ENCODE measurements at regions not wholly inside any gene's neighbourhood (a gene's known extent, or its start where the extent isn't known, plus 50 kb on each side); places are given as distances from the start of the nearest gene placed in this dataset.

DNA sequence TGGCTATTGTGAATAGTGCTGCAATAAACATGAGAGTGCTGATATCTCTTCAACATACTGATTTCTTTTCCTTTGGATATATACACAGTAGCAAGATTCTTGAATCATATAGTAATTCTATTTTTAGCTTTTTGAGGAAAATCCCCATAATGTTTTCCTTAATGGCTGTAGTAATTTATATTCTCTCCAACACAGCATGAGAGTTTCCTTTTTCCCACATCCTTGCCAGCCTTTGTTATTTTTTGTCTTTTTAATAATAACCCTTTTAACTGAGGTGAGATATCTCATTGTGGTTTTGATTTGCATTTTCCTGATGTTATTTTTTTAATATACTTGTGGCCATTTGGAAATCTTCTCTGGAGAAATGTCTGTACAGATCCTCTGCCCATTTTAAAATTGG is 132.6 kb downstream of the PRL start:
- TF ChIP-seq, protein P1, sequence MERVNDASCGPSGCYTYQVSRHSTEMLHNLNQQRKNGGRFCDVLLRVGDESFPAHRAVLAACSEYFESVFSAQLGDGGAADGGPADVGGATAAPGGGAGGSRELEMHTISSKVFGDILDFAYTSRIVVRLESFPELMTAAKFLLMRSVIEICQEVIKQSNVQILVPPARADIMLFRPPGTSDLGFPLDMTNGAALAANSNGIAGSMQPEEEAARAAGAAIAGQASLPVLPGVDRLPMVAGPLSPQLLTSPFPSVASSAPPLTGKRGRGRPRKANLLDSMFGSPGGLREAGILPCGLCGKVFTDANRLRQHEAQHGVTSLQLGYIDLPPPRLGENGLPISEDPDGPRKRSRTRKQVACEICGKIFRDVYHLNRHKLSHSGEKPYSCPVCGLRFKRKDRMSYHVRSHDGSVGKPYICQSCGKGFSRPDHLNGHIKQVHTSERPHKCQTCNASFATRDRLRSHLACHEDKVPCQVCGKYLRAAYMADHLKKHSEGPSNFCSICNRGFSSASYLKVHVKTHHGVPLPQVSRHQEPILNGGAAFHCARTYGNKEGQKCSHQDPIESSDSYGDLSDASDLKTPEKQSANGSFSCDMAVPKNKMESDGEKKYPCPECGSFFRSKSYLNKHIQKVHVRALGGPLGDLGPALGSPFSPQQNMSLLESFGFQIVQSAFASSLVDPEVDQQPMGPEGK (CRISPR knock-in tag; IDR thresholded peaks at IDR 0.05; ENCODE audit: borderline replicate concordance), result no peak
- no peak for TF ChIP-seq BACH2 (CRISPR knock-in tag; IDR thresholded peaks at IDR 0.05; ENCODE audit: borderline replicate concordance)
- TF ChIP-seq ZFP30 (CRISPR knock-in tag; IDR thresholded peaks at IDR 0.05), result no peak
- TF ChIP-seq ZFP3 (CRISPR knock-in tag; IDR thresholded peaks at IDR 0.05), result no peak
- TF ChIP-seq TCF4 (CRISPR knock-in tag; IDR thresholded peaks at IDR 0.05; ENCODE audit: borderline replicate concordance), result no peak
- no peak for TF ChIP-seq RARB (CRISPR knock-in tag; IDR thresholded peaks at IDR 0.05)
